ENCODE measurements at regions not wholly inside any gene's neighbourhood (a gene's known extent, or its start where the extent isn't known, plus 50 kb on each side); places are given as distances from the start of the nearest gene placed in this dataset.

DNA sequence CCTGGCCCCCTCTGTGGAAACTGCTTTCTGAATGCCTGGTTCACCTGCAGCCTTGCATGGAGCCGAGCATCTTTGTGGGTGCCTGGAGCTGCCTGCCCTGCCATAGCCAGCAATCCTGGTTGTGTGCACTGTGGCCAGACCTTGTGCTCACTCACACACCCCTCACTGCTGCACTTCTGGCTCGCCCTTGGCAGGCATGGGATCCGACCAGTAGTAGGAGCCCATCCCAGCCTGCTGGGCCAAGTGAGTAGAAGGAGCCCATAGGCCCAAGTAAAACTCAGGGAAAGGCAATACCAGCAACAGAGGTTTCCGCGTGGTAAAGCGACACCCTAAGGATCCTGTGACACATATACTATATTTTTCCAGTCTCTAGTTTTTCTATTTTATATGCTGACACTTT is 270.0 kb upstream of the NAV3 start:
- Histone ChIP-seq H3K27me3 (ENCODE audit: control insufficient read depth in 5 of 5, insufficient read depth in 4 of 5, low read length in 5 of 5) (no peaks in the 10 kb centered on the region), H3K36me3 (ENCODE audit: control insufficient read depth in 5 of 5, insufficient read depth in 5 of 5, low read length in 5 of 5) (no peaks in the 10 kb centered on the region), H3K4me1 (ENCODE audit: control insufficient read depth in 5 of 5, insufficient read depth in 5 of 5, low read length in 5 of 5) (peaks cover 0 to 13% (median 6%) of the 10 kb centered on the region in 5 donors), H3K9ac (ENCODE audit: low read length in 5 of 5) (no peak overlapping the region), H3K9me3 (ENCODE audit: control insufficient read depth in 5 of 5, low read length in 5 of 5) (no peaks in the 10 kb centered on the region), H3K27ac (ENCODE audit: low read depth, low read length) (no peak overlapping the region), H3K4me3 (ENCODE audit: low read depth in 1 of 5, low read length in 5 of 5) (no peak overlapping the region)

GRCh38 chr12:77559400-77560074 is 271.2 kb upstream of the NAV3 start:
- H3K27me3 ChIP-seq (ENCODE audit: control insufficient read depth in 5 of 5, insufficient read depth in 4 of 5, low read length in 5 of 5), result no peaks in the 10 kb centered on the region
- H3K4me3 ChIP-seq (ENCODE audit: low read depth in 1 of 5, low read length in 5 of 5), result no peak overlapping the region
- no peaks in the 10 kb centered on the region for H3K36me3 ChIP-seq (ENCODE audit: control insufficient read depth in 5 of 5, insufficient read depth in 5 of 5, low read length in 5 of 5)
- H3K27ac ChIP-seq (ENCODE audit: low read depth, low read length), result no peak overlapping the region
- H3K4me1 ChIP-seq (ENCODE audit: control insufficient read depth in 5 of 5, insufficient read depth in 5 of 5, low read length in 5 of 5), result peaks cover 0 to 13% (median 6%) of the 10 kb centered on the region in 5 donors
- no peaks in the 10 kb centered on the region for H3K9me3 ChIP-seq (ENCODE audit: control insufficient read depth in 5 of 5, low read length in 5 of 5)
- no peak overlapping the region for H3K9ac ChIP-seq (ENCODE audit: low read length in 5 of 5)

GRCh38 chr12:77555074-77555473 is 275.6 kb upstream of the NAV3 start:
- no peak overlapping the region for H3K9ac ChIP-seq (ENCODE audit: low read length in 5 of 5)
- no peak overlapping the region for H3K27ac ChIP-seq (ENCODE audit: low read depth, low read length)
- no peaks in the 10 kb centered on the region for H3K27me3 ChIP-seq (ENCODE audit: control insufficient read depth in 5 of 5, insufficient read depth in 4 of 5, low read length in 5 of 5)
- H3K9me3 ChIP-seq (ENCODE audit: control insufficient read depth in 5 of 5, low read length in 5 of 5), result no peaks in the 10 kb centered on the region
- H3K4me3 ChIP-seq (ENCODE audit: low read depth in 1 of 5, low read length in 5 of 5), result no peak overlapping the region
- no peaks in the 10 kb centered on the region for H3K36me3 ChIP-seq (ENCODE audit: control insufficient read depth in 5 of 5, insufficient read depth in 5 of 5, low read length in 5 of 5)
- peaks cover 0 to 11% (median 6%) of the 10 kb centered on the region in 5 donors for H3K4me1 ChIP-seq (ENCODE audit: control insufficient read depth in 5 of 5, insufficient read depth in 5 of 5, low read length in 5 of 5)

DNA sequence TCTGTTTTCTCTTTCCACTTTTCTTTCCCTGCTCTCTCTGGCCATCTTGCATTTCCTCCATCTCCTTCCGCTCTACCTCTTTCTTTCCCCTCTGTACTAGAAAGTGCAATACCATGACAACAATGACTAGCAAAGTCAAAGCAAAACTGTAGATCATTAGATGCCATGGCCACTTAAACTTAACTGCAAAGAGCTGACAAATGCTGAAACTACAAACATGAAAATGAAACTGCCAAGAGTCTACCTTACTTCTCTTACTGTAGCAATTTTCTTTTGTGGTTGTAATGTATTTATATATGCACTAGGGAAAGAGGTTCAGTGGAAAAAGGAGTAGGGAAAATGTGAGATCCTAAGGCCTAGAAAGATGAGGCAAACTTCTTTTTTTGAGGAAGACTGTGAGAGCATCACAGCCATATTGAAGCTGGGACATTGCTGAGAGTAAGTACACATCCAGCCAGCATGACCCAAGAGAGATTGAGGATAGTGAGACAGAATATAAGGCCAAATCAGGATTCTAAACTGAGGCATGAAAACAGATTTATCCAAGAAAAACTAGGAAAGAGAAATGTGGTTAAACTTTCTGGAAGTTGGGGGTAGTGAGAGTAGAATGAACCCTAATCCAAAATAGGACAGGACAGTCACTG is 276.6 kb upstream of the NAV3 start:
- H3K36me3 ChIP-seq (ENCODE audit: control insufficient read depth in 5 of 5, insufficient read depth in 5 of 5, low read length in 5 of 5), result no peaks in the 10 kb centered on the region
- no peaks in the 10 kb centered on the region for H3K9me3 ChIP-seq (ENCODE audit: control insufficient read depth in 5 of 5, low read length in 5 of 5)
- peaks cover 0 to 2% (median 0%) of the 10 kb centered on the region in 5 donors for H3K4me1 ChIP-seq (ENCODE audit: control insufficient read depth in 5 of 5, insufficient read depth in 5 of 5, low read length in 5 of 5)
- H3K9ac ChIP-seq (ENCODE audit: low read length in 5 of 5), result no peak overlapping the region
- H3K27me3 ChIP-seq (ENCODE audit: control insufficient read depth in 5 of 5, insufficient read depth in 4 of 5, low read length in 5 of 5), result no peaks in the 10 kb centered on the region
- H3K27ac ChIP-seq (ENCODE audit: low read depth, low read length), result no peak overlapping the region
- no peak overlapping the region for H3K4me3 ChIP-seq (ENCODE audit: low read depth in 1 of 5, low read length in 5 of 5)

- no peaks in the 10 kb centered on the region for H3K36me3 ChIP-seq (ENCODE audit: control insufficient read depth in 5 of 5, insufficient read depth in 5 of 5, low read length in 5 of 5)
- H3K27ac ChIP-seq (ENCODE audit: low read depth, low read length), result no peak overlapping the region
- H3K9me3 ChIP-seq (ENCODE audit: control insufficient read depth in 5 of 5, low read length in 5 of 5), result peaks cover 0 to 3% (median 0%) of the 10 kb centered on the region in 5 donors
- no peaks in the 10 kb centered on the region for H3K27me3 ChIP-seq (ENCODE audit: control insufficient read depth in 5 of 5, insufficient read depth in 4 of 5, low read length in 5 of 5)
- H3K4me1 ChIP-seq (ENCODE audit: control insufficient read depth in 5 of 5, insufficient read depth in 5 of 5, low read length in 5 of 5), result no peaks in the 10 kb centered on the region
- no peak overlapping the region for H3K4me3 ChIP-seq (ENCODE audit: low read depth in 1 of 5, low read length in 5 of 5)
- no peak overlapping the region for H3K9ac ChIP-seq (ENCODE audit: low read length in 5 of 5)
These were observed 281.1 kb upstream of the NAV3 start for GRCh38 chr12:77549383-77550128.

DNA sequence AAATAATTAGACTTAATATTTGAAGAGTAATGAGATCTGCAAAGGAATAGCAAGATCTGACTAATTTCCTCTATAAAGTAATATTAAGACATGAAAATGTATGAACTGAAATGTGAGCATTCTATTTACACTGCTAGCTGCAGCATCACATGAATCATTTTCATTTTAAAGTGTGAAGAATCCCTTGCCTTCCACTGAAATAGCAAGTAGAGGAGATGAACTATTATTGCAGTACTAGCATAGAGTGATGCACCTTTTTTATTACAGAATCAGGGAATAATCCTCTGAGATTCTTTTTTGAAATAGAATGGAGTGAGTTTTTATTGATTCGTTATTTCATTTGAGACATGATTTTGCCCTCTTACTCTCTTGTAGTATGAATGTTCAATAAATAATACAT is 281.9 kb upstream of the NAV3 start:
- Histone ChIP-seq H3K4me1 (ENCODE audit: control insufficient read depth in 5 of 5, insufficient read depth in 5 of 5, low read length in 5 of 5) (no peaks in the 10 kb centered on the region), H3K9ac (ENCODE audit: low read length in 5 of 5) (no peak overlapping the region), H3K27ac (ENCODE audit: low read depth, low read length) (no peak overlapping the region), H3K36me3 (ENCODE audit: control insufficient read depth in 5 of 5, insufficient read depth in 5 of 5, low read length in 5 of 5) (no peaks in the 10 kb centered on the region), H3K27me3 (ENCODE audit: control insufficient read depth in 5 of 5, insufficient read depth in 4 of 5, low read length in 5 of 5) (no peaks in the 10 kb centered on the region), H3K4me3 (ENCODE audit: low read depth in 1 of 5, low read length in 5 of 5) (no peak overlapping the region), H3K9me3 (ENCODE audit: control insufficient read depth in 5 of 5, low read length in 5 of 5) (peaks cover 0 to 3% (median 0%) of the 10 kb centered on the region in 5 donors)

DNA sequence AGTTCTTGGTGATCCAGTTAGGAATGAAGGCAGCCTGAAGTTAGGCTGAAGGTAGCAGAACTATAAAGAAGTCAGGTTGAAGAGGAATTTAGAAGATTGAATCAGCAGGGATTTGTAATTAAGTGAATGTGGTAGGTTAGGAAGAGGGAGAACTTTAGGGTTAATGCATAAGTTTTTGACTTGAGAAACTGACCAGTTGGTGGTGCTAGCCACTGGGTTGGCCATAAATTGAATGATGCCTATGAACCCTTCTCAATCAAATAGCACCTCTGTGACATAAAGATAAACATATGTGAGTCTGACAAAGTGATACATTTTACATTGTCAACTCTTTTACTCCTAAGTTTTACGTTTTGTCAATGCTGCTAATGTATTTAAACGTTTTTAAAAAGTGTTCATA is 290.6 kb upstream of the NAV3 start:
- no peak overlapping the region for H3K4me3 ChIP-seq (ENCODE audit: low read depth in 1 of 5, low read length in 5 of 5)
- no peaks in the 10 kb centered on the region for H3K36me3 ChIP-seq (ENCODE audit: control insufficient read depth in 5 of 5, insufficient read depth in 5 of 5, low read length in 5 of 5)
- H3K4me1 ChIP-seq (ENCODE audit: control insufficient read depth in 5 of 5, insufficient read depth in 5 of 5, low read length in 5 of 5), result peaks cover 0 to 28% (median 6%) of the 10 kb centered on the region in 5 donors
- H3K9me3 ChIP-seq (ENCODE audit: control insufficient read depth in 5 of 5, low read length in 5 of 5), result peaks cover 0 to 3% (median 0%) of the 10 kb centered on the region in 5 donors
- no peak overlapping the region for H3K9ac ChIP-seq (ENCODE audit: low read length in 5 of 5)
- H3K27ac ChIP-seq (ENCODE audit: low read depth, low read length), result no peak overlapping the region
- no peaks in the 10 kb centered on the region for H3K27me3 ChIP-seq (ENCODE audit: control insufficient read depth in 5 of 5, insufficient read depth in 4 of 5, low read length in 5 of 5)

DNA sequence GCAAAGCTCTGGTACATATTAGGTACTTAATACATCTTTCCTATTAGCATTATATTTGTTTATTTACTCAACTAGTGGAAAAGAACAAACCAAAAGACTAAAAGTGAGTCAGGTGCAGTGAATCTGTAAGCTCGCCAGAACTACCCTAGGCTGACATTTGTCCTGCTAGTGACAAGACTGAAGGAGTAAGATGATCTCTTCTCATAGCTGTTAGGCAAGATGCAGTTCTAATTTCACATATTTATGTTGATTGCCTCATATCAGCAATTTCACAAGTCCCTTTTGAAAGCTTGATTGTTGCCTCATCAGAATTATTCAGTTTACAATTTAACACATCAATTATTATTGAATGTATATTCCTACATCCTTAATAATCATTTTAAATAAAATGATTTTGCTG is 293.0 kb upstream of the NAV3 start:
- H3K4me3 ChIP-seq (ENCODE audit: low read depth in 1 of 5, low read length in 5 of 5), result no peak overlapping the region
- H3K27ac ChIP-seq (ENCODE audit: low read depth, low read length), result peak overlapping the region; percentile 84
- no peaks in the 10 kb centered on the region for H3K9me3 ChIP-seq (ENCODE audit: control insufficient read depth in 5 of 5, low read length in 5 of 5)
- no peaks in the 10 kb centered on the region for H3K36me3 ChIP-seq (ENCODE audit: control insufficient read depth in 5 of 5, insufficient read depth in 5 of 5, low read length in 5 of 5)
- no peaks in the 10 kb centered on the region for H3K27me3 ChIP-seq (ENCODE audit: control insufficient read depth in 5 of 5, insufficient read depth in 4 of 5, low read length in 5 of 5)
- H3K4me1 ChIP-seq (ENCODE audit: control insufficient read depth in 5 of 5, insufficient read depth in 5 of 5, low read length in 5 of 5), result peaks cover 0 to 34% (median 6%) of the 10 kb centered on the region in 5 donors
- H3K9ac ChIP-seq (ENCODE audit: low read length in 5 of 5), result no peak overlapping the region

- Histone ChIP-seq H3K4me1 (ENCODE audit: control insufficient read depth in 5 of 5, insufficient read depth in 5 of 5, low read length in 5 of 5) (peaks cover 0 to 34% (median 6%) of the 10 kb centered on the region in 5 donors), H3K9ac (ENCODE audit: low read length in 5 of 5) (peak overlapping the region in 1 of 5 donors; percentile 12), H3K27me3 (ENCODE audit: control insufficient read depth in 5 of 5, insufficient read depth in 4 of 5, low read length in 5 of 5) (no peaks in the 10 kb centered on the region), H3K36me3 (ENCODE audit: control insufficient read depth in 5 of 5, insufficient read depth in 5 of 5, low read length in 5 of 5) (no peaks in the 10 kb centered on the region), H3K9me3 (ENCODE audit: control insufficient read depth in 5 of 5, low read length in 5 of 5) (no peaks in the 10 kb centered on the region), H3K4me3 (ENCODE audit: low read depth in 1 of 5, low read length in 5 of 5) (no peak overlapping the region), H3K27ac (ENCODE audit: low read depth, low read length) (peak overlapping the region; percentile 84)
These were observed 295.0 kb upstream of the NAV3 start for GRCh38 chr12:77535734-77536133.

DNA sequence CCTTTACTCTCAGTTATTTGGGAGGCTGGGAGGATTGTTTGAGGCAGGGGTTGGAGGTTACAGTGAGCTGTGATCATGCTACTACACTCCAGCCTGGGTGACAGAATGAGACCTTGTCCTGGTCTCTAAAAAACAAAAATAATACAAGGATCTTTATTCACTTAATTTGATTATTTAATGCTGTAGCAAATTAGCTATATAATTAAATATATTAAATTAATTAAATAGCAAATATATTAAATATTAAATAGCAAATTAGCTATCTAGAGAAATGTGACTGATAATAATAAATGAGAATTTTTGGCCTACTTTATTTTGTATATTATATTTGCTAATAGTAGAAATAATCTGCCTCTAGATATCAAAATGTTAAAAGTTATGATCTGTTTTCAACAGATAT is 298.8 kb upstream of the NAV3 start:
- peaks cover 0 to 17% (median 6%) of the 10 kb centered on the region in 5 donors for H3K4me1 ChIP-seq (ENCODE audit: control insufficient read depth in 5 of 5, insufficient read depth in 5 of 5, low read length in 5 of 5)
- no peak overlapping the region for H3K9ac ChIP-seq (ENCODE audit: low read length in 5 of 5)
- no peak overlapping the region for H3K27ac ChIP-seq (ENCODE audit: low read depth, low read length)
- no peaks in the 10 kb centered on the region for H3K36me3 ChIP-seq (ENCODE audit: control insufficient read depth in 5 of 5, insufficient read depth in 5 of 5, low read length in 5 of 5)
- H3K9me3 ChIP-seq (ENCODE audit: control insufficient read depth in 5 of 5, low read length in 5 of 5), result peaks cover 0 to 2% (median 0%) of the 10 kb centered on the region in 5 donors
- H3K27me3 ChIP-seq (ENCODE audit: control insufficient read depth in 5 of 5, insufficient read depth in 4 of 5, low read length in 5 of 5), result no peaks in the 10 kb centered on the region
- no peak overlapping the region for H3K4me3 ChIP-seq (ENCODE audit: low read depth in 1 of 5, low read length in 5 of 5)
